GM21447 (cell line): ENCODE measurements at regions not wholly inside any gene's neighbourhood (a gene's known extent, or its start where the extent isn't known, plus 50 kb on each side); places are given as distances from the start of the nearest gene placed in this dataset.
"Not testable (repeated sequence)": the region's sequence is repeated elsewhere in the genome, so short reads cannot be mapped to it uniquely, and the experiment has no call there.

Experiments
- ATAC-seq: cut with Tn5 transposase; IDR thresholded peaks from one replicate; pipeline ENCODE4 v1.9.1; 2021; ENCODE audit not compliant: unreplicated experiment

DNA sequence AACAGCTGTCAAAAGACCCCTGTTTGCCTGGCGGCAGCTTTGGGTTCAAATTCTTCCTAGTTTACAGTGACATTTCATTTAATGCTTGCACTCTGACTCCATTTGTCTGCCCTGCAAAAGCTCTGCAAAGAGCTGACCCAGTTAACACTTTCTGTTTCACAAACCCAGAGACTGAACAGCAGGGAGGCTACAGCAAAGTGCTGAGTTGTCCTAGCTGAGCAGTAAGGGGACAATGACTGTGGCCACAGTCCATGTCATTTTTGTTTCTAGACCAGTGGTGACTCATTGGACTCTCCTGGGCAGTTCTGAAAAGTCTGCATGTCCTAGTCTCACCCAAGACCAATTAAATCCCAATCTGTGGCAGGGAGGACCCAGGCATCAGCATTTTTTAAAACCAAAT is 994.8 kb upstream of the WWC1 start:
- no peak for ATAC-seq

DNA sequence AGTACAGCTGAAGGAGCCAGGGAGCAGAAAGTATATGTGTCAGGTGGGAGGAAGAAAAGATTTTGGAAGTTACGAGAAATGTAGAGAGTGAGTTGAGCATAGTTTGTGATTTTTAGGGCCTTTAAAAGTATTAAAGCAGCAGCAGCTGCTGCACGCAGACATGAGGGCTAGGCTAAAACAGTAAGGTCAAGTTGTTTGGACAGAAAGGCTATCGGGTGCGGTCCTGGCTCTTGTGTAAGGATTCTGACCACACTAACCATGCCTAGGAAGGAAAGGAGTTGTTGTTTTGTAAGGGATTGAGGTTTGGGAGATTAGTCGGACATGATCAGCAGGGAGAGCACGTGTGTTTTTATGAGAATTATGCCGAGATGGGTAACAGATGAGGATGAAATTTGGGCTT is 991.6 kb upstream of the WWC1 start:
- not testable (repeated sequence) for ATAC-seq

DNA sequence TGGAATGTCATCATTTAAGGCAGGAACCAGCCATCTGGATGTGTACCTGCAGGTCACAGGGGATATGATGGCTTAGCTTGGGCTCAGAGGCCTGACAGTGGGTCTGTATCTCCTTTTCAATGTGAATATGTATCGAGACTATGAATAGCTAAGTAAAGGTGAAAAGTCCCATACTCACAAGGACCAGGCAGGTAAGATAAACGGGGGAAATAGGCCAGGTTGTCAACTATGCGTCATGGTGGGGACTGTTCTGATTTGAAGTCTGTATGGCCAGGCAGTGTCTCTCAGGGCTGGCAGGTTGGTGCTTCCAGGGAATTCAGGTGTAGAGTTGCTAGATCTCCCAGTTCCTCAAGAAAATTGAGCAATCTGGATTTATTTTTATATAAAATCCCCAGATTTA is 987.9 kb upstream of the WWC1 start:
- ATAC-seq = no peak

DNA sequence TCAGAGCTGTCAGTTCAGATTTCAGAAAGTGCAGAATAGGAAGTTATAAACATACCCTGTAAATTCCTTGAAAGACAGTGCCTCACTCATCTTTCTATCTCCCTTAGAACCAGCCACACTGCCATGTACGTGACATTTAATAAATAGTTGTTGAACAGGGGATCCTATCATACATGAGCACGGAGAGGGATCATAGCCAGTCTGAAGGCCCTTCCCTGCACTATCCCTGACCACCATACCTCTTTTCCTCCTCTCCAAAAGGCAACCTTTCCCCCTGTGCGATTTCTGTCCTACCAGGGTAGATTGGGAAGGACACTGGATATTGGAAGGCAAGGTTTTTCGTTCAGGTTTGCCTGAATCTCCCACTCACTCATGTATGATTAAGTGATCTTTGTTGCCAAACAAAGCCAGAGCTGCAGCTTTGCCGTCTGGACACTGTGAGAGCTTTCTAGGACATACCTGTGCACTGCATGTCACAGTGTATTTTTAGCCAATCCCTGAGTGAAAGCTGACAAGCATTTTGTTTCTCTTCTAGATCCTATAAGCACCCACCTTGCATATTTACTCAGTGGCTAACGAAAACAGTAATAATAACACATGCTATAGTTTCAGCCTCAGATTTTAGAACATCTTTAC is 986.5 kb upstream of the WWC1 start:
- no peak for ATAC-seq

DNA sequence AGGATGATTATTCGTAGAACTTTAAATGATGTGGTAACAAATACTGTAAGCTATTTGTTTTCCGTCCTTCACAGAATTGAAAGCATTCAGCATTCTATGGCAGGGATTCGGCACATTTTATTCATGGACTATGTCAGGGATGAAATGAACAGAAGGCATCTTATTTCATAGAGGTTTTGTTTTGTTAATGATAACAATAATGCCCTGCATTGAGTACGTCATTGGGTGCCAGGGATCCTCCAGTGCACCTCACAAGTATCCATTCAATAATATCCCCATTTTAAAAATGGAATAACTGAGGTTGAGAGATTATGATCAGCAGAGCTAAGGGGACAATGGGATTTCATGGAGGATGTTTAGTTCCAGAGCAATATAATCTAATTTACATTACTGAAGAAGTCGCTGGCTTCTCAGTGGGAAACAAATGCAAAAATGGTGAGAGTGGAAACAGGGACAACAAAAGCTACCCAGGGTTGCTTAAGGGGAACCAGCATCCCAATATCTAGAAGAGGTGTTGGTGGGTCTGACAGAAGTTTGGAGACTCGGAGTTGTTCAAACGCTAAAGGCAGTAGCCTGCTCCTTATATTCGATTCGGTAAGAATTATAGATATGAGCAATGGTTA is 985.7 kb upstream of the WWC1 start:
- ATAC-seq = no peak

DNA sequence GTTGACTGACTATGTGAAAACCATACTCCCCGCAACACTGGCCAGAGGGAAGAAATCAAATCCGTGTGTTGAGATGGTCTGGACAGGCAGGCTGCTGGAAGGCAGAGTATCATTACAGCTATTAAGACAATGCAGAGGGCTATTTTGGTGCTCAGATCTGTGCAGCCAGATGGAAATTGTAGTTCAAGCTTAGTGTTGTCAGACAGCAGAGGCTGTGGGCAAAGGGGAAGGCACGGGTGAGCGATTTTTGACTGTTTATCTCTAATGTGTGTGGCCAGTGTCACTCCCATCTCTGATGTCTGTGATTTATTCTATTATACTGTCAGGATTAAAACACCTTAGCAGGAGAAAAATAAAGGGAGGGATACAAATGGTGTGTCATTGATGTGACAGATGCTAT is 984.4 kb upstream of the WWC1 start:
- no peak for ATAC-seq

DNA sequence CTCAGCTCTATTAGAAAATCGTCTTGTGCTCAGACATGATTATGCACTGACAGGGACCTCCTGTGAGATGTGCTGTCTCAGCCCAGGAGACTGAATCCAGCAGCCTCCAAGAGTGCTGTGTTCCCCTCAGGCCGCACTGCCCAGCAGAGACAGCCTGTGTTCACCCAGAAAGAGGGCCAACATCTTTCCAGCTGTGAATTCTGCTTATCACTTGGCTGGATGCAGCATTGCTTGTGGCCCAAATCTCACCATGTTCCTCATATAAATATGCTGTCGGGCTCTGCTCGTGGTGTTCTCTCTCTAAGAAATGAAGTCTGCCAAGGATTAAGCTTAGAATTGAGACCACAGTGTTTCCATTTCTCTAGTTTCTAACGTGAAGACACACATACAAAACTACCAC is 983.0 kb upstream of the WWC1 start:
- no peak for ATAC-seq

DNA sequence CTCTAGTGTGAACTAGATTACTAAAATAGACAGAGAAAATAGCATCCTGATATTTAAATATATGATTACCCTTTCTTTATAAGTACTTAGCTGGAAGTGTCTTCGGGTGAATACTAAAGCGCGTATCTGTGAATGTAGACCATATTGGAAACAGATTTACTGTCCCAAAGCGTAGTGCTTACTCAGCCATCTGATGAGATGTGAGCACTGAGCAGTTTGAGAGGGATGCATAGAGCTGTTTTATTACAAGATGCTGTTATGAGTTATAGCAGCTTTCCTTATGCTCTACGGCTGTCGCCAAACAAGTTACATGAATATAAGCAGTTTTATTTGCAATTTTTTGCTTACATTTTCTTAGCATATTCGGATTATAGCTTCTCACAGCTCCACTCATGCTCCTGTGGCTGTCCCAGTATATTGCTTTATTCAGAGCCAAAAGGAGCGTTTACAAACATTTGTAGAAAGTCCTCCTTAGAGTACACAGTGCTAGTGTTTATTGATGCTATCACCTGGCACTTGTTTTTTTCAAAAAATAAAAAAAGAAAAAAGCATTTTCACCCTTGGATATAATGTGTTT is 981.4 kb upstream of the WWC1 start:
- ATAC-seq = no peak

DNA sequence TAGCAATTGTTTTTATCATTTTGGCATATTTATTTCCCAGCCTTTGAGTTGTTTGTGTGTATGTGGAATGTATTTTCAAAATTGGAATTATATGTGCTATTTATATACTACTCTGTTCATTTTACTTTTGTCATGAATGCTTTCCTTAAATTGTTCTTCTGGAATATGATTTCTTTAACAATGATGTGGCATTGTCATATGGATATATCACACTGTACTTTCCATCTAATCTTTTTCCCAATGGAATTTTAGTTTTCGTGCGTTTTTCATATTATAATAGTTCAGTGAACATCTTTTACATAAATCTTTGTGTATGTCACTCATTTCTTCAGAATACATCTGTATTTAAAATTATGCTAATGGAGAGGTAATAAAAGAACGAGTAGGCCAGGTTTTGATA is 980.1 kb upstream of the WWC1 start:
- no peak for ATAC-seq

DNA sequence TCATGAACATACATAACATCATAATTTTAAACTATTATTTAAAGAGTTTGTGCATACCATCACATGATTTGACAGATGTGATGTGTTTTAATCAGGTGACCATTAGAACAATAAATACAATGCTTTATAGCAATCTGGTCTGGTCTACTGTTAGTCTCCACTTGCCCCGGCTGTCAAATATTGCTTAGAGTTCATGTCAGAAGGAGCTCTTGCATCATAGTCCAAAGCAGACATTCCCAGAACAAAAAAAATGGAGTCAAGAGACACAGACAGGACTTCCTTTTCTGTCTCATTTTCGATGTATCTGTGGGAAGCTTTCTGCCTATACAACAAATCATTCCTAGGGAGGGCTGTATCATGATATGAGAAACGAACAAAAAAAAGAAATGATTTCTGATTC is 979.2 kb upstream of the WWC1 start:
- ATAC-seq = no peak

DNA sequence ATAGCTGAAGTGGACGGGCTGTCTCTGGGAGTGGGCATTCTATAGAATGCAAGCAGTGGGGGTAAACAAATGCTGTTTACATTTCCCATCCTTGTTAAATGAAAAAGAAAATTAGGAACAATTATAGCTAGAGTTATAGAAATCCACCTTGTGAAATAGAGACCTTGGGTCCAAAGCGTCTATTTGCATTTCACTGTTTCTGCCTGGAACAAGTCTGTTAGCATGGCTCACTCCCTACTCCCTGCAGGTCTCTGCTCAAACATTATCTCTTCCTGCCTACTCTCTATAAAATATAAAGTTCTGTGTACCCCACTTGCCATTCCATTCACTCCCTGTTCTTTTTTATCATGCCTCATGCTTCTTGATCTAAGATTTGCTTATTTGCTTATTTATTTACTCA is 975.7 kb upstream of the WWC1 start:
- ATAC-seq = no peak

DNA sequence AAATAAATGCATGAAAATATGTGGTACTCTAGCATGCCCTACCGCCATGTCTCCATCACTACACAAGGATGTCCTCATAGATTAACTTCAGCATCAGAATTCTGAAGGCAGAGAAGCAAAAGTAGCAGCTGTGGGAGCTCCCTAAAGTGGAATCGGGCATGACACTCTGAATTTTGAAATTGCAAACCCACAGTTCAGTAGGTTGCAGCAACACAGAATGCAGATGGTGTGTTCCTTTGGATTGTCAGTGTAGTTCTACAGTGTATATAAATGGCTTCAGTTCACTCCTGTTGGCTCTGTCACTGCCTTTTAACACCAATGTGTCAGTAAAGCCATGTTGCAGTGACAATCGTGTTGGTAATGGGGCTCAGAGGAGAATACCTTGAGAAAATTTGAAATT is 973.6 kb upstream of the WWC1 start:
- no peak for ATAC-seq

DNA sequence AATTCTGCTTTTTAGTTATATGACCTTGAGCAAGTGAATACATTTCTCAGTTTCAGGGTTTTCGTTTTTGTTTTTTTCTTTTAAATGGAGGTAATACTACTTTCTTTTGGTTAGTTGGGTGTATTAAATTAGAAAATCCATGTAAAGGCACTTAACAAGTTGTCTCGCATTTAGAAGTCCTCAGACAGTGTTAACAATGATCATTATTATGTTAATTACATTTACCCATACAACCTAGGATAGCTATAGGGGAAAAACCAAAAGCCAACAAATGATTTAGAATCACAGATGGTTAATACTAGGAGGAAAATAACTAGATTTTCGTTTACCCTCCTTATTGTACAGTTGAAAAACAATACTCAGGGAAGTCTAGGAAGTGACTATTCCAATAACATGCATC is 972.2 kb upstream of the WWC1 start:
- no peak for ATAC-seq

DNA sequence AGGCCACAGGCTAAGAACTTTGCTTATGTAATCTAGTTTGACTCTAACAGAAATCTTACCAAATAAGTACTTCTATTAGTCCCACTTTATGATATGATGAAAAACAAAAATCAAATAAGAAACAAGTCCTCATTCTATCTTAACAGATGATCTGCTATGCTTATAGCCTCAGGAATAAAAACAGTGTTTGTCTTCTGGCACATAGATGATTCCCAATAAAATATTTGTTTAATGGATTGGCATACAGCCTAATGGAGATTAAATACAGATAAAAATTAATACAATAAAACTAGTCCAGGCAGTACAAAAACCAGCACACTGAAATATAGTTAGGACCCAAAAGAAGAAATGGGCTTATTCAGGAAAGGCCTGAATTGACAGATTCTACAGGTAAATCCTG is 971.4 kb upstream of the WWC1 start:
- no peak for ATAC-seq

DNA sequence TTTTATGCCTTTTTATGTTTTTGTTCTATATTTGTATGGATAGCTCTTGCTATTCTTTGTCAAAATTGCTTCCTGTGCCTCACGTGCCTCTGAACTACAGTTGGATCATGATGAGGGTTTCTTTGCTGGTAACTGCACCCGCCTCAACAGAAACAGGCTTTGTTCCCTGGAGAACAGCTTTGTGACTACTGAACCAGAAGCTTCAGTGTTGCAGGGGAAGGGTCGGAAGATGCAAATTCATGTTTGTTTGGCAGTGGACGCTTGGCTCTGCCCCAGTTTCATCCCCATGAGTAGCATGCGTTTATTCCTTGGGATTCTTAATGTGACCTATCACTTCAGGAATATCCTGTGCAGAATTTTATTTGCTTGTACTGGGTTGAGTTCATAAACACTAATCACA is 959.1 kb upstream of the WWC1 start:
- no peak for ATAC-seq

DNA sequence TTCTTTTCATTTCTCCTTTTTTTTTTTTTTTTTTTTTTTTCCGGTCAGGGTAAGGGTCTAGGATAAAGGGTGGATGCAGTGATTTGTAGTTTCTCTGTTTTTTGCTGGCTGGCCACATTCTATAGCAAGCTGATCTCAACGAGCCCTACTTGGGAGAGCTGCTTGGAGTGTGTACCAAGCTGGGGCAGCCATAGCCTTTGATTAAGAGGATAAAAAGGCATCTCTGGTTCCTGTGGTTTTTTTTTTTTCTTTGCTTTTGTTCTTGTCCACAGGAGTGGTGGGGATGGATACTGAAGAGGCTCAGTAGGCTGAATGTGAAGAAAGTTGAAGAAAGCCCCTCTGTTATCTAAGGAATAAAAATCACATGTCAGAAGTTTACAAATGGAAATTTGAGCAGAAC is 955.3 kb upstream of the WWC1 start:
- ATAC-seq = no peak

DNA sequence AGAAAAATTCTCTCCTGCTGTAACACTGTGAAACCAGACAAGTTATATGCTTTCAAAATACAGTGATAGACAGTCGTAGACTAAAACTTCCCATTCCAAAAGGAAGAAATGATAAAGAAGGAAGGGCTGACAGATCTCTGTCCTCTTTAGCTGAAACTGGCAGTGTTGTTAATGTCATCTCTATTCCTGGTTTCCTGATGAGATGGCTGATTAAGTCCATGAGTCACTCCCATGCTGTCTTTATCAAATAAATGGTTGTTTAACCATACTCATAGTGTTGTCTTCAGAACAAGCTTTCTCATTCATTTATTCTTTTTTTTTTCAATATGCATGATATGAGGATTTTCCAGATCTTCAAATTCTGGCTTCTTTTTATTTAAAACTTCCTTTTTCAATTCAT is 952.2 kb upstream of the WWC1 start:
- ATAC-seq = no peak

DNA sequence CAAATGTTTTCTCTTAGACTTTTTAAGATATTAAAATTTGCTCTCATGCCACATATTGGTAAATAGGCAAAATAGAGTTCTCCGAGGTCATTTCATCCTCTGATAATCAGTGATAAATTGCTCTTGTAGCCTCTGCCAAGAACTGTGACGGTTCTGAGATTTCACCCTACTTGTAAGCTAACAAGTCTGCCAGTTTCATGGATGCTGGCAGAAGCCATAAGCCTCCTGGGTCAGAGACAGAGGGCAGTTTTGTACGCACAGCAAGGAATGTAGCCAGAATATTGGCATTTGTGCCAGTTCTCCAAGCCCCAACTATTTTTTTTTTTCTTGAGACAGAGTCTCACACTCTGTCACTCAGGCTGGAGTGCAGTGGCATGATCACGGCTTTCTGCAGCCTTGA is 945.0 kb upstream of the WWC1 start:
- ATAC-seq = no peak

DNA sequence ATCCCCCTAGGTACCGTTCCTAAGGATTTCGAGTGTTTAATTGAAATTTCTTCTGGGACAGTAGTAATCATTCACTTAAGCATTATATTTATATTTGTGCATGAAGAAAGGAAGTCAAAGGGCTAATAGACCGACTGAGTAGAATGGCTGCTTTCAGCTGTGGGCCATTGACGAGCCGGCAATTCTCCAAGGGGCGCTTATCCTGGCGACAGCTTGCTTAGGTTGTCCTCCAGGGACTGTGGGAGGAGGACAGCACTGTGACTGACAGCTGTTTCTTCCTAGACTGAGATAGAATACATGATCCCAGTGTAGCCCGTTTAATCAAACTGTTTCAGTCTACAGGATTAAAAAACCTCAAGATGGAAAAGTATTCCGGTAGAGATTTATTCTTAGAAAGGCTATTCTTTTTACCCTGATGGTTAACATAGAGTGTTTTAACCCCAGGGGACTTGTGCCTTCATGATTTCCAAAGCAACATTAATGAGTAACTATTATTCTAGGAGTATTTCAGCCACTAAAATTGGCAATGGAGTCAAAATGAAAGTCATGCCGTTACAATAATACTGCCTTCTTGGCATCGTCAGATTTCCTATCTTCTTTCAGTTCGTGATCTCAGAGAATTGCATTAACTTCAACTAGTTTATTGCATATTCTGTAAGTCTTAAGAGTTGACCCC is 943.1 kb upstream of the WWC1 start:
- ATAC-seq = no peak

DNA sequence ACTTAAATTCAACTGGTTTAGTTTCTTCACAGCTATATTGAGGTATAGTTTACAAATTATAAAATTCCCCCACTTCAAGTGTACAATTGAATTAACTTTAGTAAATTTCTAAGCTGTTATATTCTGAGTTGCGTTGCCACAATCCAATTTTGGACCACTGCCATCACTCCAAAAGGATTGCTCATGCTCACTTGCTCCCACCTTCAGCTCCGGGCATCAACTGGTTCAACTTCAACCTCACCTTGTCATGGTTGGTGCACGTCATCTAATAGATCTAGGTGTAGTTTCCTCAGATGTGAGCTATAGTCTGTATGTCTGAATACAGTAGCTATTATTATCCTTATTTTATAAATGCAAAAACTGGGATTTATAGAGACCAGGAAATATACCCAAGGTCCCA is 942.5 kb upstream of the WWC1 start:
- ATAC-seq = no peak

DNA sequence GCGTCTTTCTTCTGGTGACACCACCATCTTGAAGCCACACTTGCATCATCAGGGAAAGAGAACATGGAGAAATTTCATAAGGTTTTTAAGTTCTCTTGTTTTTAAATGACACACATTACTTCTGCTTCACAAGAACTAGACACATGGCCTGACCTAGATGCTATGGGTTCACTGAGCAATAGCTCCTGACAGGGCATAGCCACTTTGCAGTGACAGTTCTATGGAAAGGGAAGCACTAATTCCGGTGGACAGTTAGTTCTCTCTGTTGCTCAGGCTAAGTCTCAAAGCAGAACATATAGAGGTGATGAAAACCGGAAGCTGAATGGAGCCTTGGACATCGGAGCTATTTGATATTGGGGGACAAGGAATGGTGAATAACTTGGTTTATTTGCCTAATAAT is 940.1 kb upstream of the WWC1 start:
- ATAC-seq = no peak

DNA sequence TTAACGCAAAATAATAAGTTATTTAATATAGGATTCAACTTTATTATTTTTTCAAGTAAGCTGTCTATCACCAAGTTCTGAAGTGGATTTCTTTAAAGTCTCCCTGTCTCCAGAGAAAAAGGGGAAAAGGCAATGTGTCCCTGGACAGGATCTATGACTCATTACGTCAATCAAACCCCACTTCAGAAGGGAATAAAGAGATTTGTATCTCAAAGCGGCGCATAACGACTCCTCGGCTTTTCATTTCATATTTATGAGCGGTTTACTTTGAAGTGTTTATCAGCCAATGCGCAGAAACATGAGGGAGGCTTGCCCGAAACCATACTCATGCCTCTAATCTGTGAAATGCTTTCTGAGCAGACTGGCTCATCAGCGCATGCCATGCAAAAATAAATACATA is 938.6 kb upstream of the WWC1 start:
- ATAC-seq = no peak
